ENCODE measurements at regions not wholly inside any gene's neighbourhood (a gene's known extent, or its start where the extent isn't known, plus 50 kb on each side); places are given as distances from the start of the nearest gene placed in this dataset.

DNA sequence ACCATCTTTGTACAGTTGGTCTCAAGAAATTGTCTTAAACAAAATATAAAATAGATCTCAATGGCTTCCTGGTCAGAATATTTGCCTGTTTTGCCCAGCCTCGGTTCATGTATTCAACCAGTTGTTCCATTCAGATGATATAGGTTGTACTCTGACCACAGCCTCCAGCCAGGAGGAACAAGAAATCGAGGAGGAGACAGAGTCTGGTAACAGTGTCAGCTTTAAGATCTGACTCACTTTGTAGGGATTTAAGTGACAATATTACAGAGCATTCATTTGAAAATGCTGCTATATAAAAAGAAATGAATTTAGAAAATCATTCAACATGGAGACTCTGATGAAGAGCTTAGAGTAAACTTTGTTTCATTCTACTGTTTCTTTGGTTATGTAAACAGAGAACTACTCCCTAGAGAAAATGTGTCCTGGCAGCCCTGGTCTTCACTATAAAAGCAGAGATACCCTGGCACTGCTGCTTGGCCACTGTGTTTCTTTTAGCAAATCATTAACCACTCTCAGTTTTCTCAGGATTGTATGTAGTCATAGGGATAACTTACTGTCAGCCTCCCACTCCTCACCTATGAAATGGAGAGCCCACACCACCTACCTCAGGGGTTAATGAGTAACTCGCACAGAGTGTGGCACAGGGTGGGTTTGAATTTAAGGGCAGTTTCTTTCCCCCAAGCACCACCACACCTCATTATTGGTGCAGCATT is 53.5 kb downstream of the PAGE2 start:
- no peaks in the 10 kb centered on the region for H3K27me3 Mint-ChIP-seq (ENCODE audit: low read depth)
- H3K9me3 Mint-ChIP-seq, result peaks cover 3% of the 10 kb centered on the region
- no peak overlapping the region for H3K27ac Mint-ChIP-seq (ENCODE audit: unreplicated experiment)
- H3K36me3 Mint-ChIP-seq (ENCODE audit: low read depth), result peaks cover 2% of the 10 kb centered on the region
- H3K4me1 Mint-ChIP-seq, result peaks cover 10% of the 10 kb centered on the region
- no peak overlapping the region for H3K4me3 Mint-ChIP-seq
- DNase-seq (ENCODE audit: low read depth, low spot score), result no peak
- TF ChIP-seq, protein P1, sequence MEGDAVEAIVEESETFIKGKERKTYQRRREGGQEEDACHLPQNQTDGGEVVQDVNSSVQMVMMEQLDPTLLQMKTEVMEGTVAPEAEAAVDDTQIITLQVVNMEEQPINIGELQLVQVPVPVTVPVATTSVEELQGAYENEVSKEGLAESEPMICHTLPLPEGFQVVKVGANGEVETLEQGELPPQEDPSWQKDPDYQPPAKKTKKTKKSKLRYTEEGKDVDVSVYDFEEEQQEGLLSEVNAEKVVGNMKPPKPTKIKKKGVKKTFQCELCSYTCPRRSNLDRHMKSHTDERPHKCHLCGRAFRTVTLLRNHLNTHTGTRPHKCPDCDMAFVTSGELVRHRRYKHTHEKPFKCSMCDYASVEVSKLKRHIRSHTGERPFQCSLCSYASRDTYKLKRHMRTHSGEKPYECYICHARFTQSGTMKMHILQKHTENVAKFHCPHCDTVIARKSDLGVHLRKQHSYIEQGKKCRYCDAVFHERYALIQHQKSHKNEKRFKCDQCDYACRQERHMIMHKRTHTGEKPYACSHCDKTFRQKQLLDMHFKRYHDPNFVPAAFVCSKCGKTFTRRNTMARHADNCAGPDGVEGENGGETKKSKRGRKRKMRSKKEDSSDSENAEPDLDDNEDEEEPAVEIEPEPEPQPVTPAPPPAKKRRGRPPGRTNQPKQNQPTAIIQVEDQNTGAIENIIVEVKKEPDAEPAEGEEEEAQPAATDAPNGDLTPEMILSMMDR (conservative IDR thresholded peaks at IDR 0.05), result no peak

DNA sequence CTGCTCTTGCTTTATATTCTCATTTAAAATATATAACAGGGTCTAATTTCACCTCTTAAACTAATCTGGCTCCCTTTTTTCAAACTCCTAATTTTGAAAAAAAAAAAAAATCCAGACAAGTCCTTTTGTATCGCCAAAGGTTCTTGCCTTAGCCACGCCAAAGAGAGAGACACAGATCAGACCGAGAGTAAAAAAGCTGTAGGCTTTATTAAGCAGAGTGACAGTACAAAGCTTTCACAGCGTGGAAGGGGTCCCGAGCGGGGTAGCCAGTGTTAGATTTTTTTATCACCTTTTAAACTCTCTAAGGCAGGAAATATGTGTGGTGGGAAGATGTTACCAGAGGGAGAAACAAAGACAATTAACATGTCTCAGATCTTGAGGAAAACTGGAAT is 54.1 kb downstream of the PAGE2 start:
- TF ChIP-seq, protein P1 (conservative IDR thresholded peaks at IDR 0.05), result no peak
- DNase-seq (ENCODE audit: low read depth, low spot score), result no peak
- Mint-ChIP-seq H3K27me3 (ENCODE audit: low read depth) (no peaks in the 10 kb centered on the region), H3K9me3 (peaks cover 3% of the 10 kb centered on the region), H3K27ac (ENCODE audit: unreplicated experiment) (peak overlapping the region; percentile 20), H3K4me3 (no peak overlapping the region), H3K4me1 (peaks cover 10% of the 10 kb centered on the region), H3K36me3 (ENCODE audit: low read depth) (peaks cover 2% of the 10 kb centered on the region)

- H3K36me3 Mint-ChIP-seq (ENCODE audit: low read depth), result peaks cover 2% of the 10 kb centered on the region
- H3K9me3 Mint-ChIP-seq, result peaks cover 3% of the 10 kb centered on the region
- TF ChIP-seq, protein P1 (conservative IDR thresholded peaks at IDR 0.05), result no peak
- no peaks in the 10 kb centered on the region for H3K27me3 Mint-ChIP-seq (ENCODE audit: low read depth)
- DNase-seq (ENCODE audit: low read depth, low spot score), result no peak
- no peak overlapping the region for H3K4me3 Mint-ChIP-seq
- H3K4me1 Mint-ChIP-seq, result peaks cover 10% of the 10 kb centered on the region
- no peak overlapping the region for H3K27ac Mint-ChIP-seq (ENCODE audit: unreplicated experiment)
Observed at GRCh38 chrX:55143621-55144020, 54.8 kb downstream of the PAGE2 start.

DNA sequence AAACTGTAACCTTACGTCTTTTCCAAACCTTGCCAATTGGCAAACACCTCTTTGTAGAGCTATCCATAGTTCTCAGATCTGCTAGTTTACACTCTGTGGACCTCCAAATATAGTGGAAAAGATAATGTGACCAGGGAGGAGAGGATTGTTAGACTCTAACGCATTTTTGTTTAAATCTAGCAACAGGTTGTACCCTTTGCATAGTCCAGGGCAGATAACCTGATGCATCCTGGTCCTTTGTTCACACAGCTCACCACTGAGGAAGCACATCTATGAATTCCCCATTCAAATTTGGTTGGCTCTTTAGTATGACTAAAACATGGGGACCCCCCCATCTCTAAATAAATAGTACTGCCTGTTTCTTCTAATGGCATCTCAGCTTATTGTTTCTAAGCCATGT is 55.9 kb downstream of the PAGE2 start:
- no peak overlapping the region for H3K27ac Mint-ChIP-seq (ENCODE audit: unreplicated experiment)
- peaks cover 10% of the 10 kb centered on the region for H3K4me1 Mint-ChIP-seq
- no peak overlapping the region for H3K4me3 Mint-ChIP-seq
- TF ChIP-seq, protein P1 (conservative IDR thresholded peaks at IDR 0.05), result no peak
- no peak for DNase-seq (ENCODE audit: low read depth, low spot score)
- no peaks in the 10 kb centered on the region for H3K36me3 Mint-ChIP-seq (ENCODE audit: low read depth)
- no peaks in the 10 kb centered on the region for H3K27me3 Mint-ChIP-seq (ENCODE audit: low read depth)
- no peaks in the 10 kb centered on the region for H3K9me3 Mint-ChIP-seq

GRCh38 chrX:55149242-55149641 is 60.4 kb downstream of the PAGE2 start:
- no peak overlapping the region for H3K4me3 Mint-ChIP-seq
- no peaks in the 10 kb centered on the region for H3K27me3 Mint-ChIP-seq (ENCODE audit: low read depth)
- TF ChIP-seq, protein P1 (conservative IDR thresholded peaks at IDR 0.05), result no peak
- no peak for DNase-seq (ENCODE audit: low read depth, low spot score)
- H3K4me1 Mint-ChIP-seq, result no peaks in the 10 kb centered on the region
- H3K9me3 Mint-ChIP-seq, result no peaks in the 10 kb centered on the region
- H3K27ac Mint-ChIP-seq (ENCODE audit: unreplicated experiment), result no peak overlapping the region
- no peaks in the 10 kb centered on the region for H3K36me3 Mint-ChIP-seq (ENCODE audit: low read depth)
